ENCODE measurements at regions not wholly inside any gene's neighbourhood (a gene's known extent, or its start where the extent isn't known, plus 50 kb on each side); places are given as distances from the start of the nearest gene placed in this dataset.
A peak's percentile ranks its signal among the peaks of the same experiment; 100 is the strongest.
"Not testable (repeated sequence)": the region's sequence is repeated elsewhere in the genome, so short reads cannot be mapped to it uniquely, and the experiment has no call there.

DNA sequence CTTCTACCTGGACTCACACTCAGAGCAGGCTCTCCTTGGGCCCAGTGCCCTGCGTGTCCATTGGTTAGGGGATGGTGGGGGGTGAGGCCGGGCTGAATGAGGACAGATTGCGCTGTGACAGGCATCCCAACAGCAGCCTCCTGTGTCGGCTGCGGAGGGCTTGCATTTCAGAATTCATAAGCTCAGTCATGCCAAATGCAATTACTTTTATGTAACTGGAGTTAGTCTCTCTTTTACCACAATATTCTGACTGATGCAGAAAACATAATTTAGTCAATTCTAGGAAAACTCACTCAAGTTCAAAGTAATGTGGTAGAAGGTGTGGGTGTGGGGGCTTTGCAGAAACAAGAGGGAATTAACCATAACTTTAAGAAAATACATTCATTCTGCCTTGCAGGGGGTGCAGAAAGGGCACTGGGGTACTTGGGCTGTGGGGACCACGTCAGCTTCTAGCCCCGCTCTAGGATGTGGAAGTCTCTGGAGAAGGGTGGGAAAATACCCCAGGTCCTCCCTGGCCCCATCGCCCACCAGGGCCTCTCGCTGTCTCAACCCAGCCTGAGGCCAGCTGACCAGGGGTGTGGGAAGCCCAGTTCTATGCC, 257.7 kb downstream of the ADGRD1 start:
- no peaks in the 10 kb centered on the region for H3K9me3 ChIP-seq (ENCODE audit: control insufficient read depth, insufficient read depth, low read length)
- no peaks in the 10 kb centered on the region for H3K36me3 ChIP-seq (ENCODE audit: control insufficient read depth, insufficient read depth, low read length)
- WGBS (ENCODE audit: insufficient coverage): 92% methylated on average over 4 of the region's 9 CpGs
- H3K27ac ChIP-seq (ENCODE audit: low read depth, low read length): no peak overlapping the region
- peaks cover 11% of the 10 kb centered on the region for H3K4me1 ChIP-seq (ENCODE audit: control insufficient read depth, insufficient read depth, low read length)
- H3K27me3 ChIP-seq (ENCODE audit: control insufficient read depth, insufficient read depth, low read length): no peaks in the 10 kb centered on the region
- H3K4me3 ChIP-seq (ENCODE audit: low read depth, low read length): no peak overlapping the region
- DNase-seq (ENCODE audit: low read depth in 4 of 6, low spot score in 6 of 6): peak in 1 of 6 donors; percentile 56

DNA sequence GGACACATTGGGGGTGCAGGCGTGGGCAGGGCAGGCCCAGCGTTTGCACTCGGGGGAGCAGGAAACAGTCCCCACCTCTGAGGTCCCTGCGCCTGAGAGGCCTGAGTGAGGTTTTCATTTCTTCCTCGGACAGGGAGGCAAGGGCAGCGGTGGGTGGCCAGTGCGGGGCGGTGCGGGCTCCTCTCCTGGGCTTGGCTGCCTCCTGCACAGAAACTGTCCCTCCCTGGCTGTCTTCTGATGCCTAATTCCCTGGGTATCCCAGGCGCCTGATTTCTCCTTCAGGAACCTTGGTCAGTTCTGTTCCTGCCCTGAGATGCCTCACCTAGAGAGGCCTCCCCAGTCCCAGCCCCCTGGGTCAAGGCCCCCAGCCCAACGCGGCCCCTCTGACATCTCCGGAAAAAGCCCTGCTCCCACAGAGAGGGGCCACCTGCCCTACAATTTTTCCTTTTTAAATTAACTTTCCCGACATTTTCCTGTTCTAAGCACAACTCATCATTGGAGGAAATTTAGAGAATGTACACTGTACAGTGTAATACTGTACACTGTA, 260.3 kb downstream of the ADGRD1 start:
- Histone ChIP-seq H3K4me3 (ENCODE audit: low read depth, low read length) (no peak overlapping the region), H3K36me3 (ENCODE audit: control insufficient read depth, insufficient read depth, low read length) (no peaks in the 10 kb centered on the region), H3K27me3 (ENCODE audit: control insufficient read depth, insufficient read depth, low read length) (peaks cover 2% of the 10 kb centered on the region), H3K4me1 (ENCODE audit: control insufficient read depth, insufficient read depth, low read length) (peaks cover 21% of the 10 kb centered on the region), H3K27ac (ENCODE audit: low read depth, low read length) (no peak overlapping the region), H3K9me3 (ENCODE audit: control insufficient read depth, insufficient read depth, low read length) (no peaks in the 10 kb centered on the region)
- DNase-seq (ENCODE audit: low read depth in 4 of 6, low spot score in 6 of 6): no peak
- WGBS (ENCODE audit: insufficient coverage): 89% methylated on average over 10 of the region's 14 CpGs

DNA sequence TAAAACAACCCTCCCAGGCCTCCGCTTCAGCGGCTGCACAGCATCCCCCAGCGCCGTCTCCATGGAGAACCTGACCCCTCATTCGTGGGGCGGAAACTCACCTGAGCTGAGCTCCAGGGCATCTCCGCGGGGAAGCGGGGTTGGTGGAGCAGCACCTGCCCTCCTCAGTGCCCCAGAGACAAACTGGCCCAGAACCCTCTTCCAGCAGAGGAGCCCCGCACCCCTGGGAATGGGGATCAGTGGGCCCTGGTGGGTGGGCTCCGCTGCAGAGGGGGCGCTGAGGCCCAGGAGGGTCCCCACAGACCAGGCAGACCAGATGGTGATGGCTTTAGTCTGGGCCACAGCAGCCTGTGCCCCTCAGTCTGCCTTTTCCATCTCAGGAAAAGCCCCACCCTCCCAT, 261.2 kb downstream of the ADGRD1 start:
- DNase-seq (ENCODE audit: low read depth in 4 of 6, low spot score in 6 of 6); H3K27me3 ChIP-seq (ENCODE audit: control insufficient read depth, insufficient read depth, low read length); H3K4me3 ChIP-seq (ENCODE audit: low read depth, low read length); H3K9me3 ChIP-seq (ENCODE audit: control insufficient read depth, insufficient read depth, low read length); H3K27ac ChIP-seq (ENCODE audit: low read depth, low read length); H3K36me3 ChIP-seq (ENCODE audit: control insufficient read depth, insufficient read depth, low read length): not testable (repeated sequence)
- 69% methylated on average over 3 of the region's 12 CpGs for WGBS (ENCODE audit: insufficient coverage)
- H3K4me1 ChIP-seq (ENCODE audit: control insufficient read depth, insufficient read depth, low read length): peaks cover 23% of the 10 kb centered on the region

DNA sequence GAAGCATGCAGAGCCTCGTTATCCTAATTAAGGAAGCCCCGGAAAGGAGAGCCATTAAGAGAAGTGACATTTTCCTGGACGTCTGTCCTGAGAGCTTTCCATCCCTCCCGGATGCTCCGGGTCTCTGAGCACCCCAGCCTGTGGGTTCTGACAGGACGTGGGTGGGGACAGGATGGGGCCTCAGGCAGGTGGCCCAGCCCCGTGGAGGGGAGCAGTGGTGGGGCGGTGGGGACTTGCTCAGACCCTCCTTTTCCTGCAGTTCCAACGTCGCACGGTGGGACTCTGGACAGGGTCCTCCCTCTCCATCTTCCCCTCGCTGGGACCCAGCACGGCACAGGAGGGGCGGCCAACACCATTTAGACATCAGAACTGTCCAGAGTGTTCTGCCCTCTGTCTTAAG, 262.9 kb downstream of the ADGRD1 start:
- H3K4me1 ChIP-seq (ENCODE audit: control insufficient read depth, insufficient read depth, low read length): peaks cover 30% of the 10 kb centered on the region
- 19% methylated on average over 9 of the region's 14 CpGs for WGBS (ENCODE audit: insufficient coverage)
- not testable (repeated sequence) for H3K27me3 ChIP-seq (ENCODE audit: control insufficient read depth, insufficient read depth, low read length); H3K27ac ChIP-seq (ENCODE audit: low read depth, low read length); H3K9me3 ChIP-seq (ENCODE audit: control insufficient read depth, insufficient read depth, low read length); H3K4me3 ChIP-seq (ENCODE audit: low read depth, low read length); H3K36me3 ChIP-seq (ENCODE audit: control insufficient read depth, insufficient read depth, low read length)
- peak in 1 of 6 donors; percentile 54 for DNase-seq (ENCODE audit: low read depth in 4 of 6, low spot score in 6 of 6)

DNA sequence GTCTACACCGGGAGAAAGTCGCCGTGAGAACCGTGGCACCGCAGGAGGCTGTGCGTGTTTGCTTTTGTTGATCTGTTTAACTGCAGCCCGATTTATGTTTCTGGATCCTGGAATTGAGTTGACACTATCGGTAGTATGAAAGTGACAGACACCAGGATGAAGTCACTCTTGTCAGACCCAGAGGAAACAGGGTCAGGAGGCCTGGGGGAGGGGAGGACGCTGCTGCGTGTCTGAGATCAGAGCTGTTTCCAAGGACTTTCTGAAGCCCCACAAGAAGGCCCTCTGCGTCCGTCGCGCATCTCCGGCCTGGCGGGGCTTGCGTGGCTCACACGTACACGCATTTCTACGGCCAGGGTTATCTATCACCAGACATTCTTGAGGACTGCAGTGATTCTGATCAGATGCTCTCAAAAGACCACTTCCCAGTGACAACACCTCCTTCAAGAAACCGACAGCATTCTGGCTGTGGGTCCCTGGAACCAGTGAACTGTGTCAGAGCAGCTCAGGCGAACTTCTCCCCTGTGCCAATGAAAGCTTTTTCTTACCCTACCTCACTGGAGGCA, 263.4 kb downstream of the ADGRD1 start:
- Histone ChIP-seq H3K27me3 (ENCODE audit: control insufficient read depth, insufficient read depth, low read length) (peaks cover 2% of the 10 kb centered on the region), H3K9me3 (ENCODE audit: control insufficient read depth, insufficient read depth, low read length) (no peaks in the 10 kb centered on the region), H3K4me1 (ENCODE audit: control insufficient read depth, insufficient read depth, low read length) (peaks cover 36% of the 10 kb centered on the region), H3K27ac (ENCODE audit: low read depth, low read length) (no peak overlapping the region), H3K4me3 (ENCODE audit: low read depth, low read length) (no peak overlapping the region), H3K36me3 (ENCODE audit: control insufficient read depth, insufficient read depth, low read length) (no peaks in the 10 kb centered on the region)
- no peak for DNase-seq (ENCODE audit: low read depth in 4 of 6, low spot score in 6 of 6)
- 52% methylated on average over 16 of the region's 22 CpGs for WGBS (ENCODE audit: insufficient coverage)

DNA sequence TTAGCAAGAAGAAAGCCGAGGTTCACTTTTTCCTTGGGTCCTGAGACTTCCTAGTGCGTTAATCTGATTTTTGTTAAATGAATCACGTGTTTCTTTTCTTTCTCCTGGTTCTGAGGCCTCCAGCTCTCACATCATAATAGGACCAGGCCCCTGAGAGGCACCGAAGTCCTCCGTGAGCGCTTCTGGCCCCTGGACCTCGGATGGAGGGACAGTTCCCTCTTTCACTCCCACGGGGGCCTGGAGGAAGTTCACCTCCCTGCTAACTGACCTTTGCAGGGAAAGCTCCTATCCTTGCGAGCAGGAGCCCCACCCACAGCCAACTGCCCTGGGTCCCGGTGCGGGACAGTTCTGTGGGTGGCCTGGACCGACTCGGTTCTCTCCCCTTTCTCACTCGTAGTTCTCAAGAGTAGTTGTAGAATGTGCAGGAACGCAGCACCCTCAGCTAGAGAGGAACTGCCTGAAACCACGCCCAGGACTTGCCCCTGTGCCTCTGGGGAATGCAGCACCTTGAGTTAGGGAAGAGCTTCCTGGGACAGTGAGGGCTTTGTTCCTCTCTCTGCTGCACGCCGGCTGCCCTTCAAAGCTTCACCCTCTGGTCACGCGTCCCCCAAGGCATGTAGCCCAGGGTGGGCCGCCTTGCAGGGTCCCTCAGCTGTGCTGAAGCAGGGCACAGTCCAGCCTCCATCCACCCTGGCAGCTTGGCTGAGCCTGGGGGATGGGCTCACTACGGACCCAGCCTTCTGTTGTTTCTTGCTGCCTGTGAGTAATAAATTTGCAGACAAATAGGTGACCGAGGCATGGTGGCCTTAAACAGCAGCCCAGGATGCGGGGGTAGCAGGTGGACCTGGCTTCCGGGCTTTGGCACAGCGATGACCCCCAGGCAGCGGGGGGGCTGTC, 264.6 kb downstream of the ADGRD1 start:
- Histone ChIP-seq H3K27me3 (ENCODE audit: control insufficient read depth, insufficient read depth, low read length) (peaks cover 2% of the 10 kb centered on the region), H3K27ac (ENCODE audit: low read depth, low read length) (no peak overlapping the region), H3K4me1 (ENCODE audit: control insufficient read depth, insufficient read depth, low read length) (peaks cover 47% of the 10 kb centered on the region), H3K36me3 (ENCODE audit: control insufficient read depth, insufficient read depth, low read length) (no peaks in the 10 kb centered on the region), H3K4me3 (ENCODE audit: low read depth, low read length) (no peak overlapping the region), H3K9me3 (ENCODE audit: control insufficient read depth, insufficient read depth, low read length) (no peaks in the 10 kb centered on the region)
- WGBS (ENCODE audit: insufficient coverage): 44% methylated on average over 17 of the region's 27 CpGs
- DNase-seq (ENCODE audit: low read depth in 4 of 6, low spot score in 6 of 6): no peak

DNA sequence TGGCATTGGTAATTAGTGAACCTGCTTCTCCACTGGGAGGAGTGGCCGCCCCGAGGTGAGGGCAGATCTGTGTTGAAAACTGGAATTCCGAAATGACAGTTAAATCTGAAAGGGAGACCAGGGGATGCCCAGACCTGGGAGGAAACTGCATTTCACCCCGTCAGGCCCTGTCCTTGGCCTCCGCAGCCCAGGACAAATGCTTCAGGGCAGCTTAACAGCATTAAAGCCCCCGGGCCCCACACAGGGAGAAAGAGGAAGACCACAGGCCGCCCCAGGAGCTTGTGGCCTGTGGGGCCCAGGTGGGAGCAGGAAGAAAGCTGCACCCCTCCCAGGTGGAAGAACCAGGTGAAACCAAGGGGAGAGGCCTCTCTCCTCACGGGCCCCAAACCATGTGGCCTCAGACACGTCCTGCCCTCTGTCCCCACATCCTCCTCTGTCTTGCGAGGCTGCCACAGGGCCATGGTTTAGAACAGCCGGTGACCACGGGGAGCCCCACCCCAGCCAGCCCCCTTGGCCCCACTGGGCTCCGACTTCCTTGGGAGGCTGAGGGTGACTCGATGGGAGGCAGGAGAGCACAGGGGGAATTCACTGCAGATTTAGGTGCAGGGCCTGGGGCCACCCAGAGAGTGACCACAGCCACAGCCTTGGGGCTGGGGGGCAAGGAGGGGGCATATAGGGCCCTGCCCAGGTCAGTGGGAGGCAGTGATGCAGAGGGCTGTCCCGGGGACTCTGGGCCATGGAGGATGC, 265.4 kb downstream of the ADGRD1 start:
- no peak overlapping the region for H3K4me3 ChIP-seq (ENCODE audit: low read depth, low read length)
- H3K27ac ChIP-seq (ENCODE audit: low read depth, low read length): no peak overlapping the region
- H3K4me1 ChIP-seq (ENCODE audit: control insufficient read depth, insufficient read depth, low read length): peaks cover 55% of the 10 kb centered on the region
- H3K36me3 ChIP-seq (ENCODE audit: control insufficient read depth, insufficient read depth, low read length): no peaks in the 10 kb centered on the region
- WGBS (ENCODE audit: insufficient coverage): 80% methylated on average over 15 of the region's 15 CpGs
- no peaks in the 10 kb centered on the region for H3K9me3 ChIP-seq (ENCODE audit: control insufficient read depth, insufficient read depth, low read length)
- peaks cover 2% of the 10 kb centered on the region for H3K27me3 ChIP-seq (ENCODE audit: control insufficient read depth, insufficient read depth, low read length)
- DNase-seq (ENCODE audit: low read depth in 4 of 6, low spot score in 6 of 6): no peak

DNA sequence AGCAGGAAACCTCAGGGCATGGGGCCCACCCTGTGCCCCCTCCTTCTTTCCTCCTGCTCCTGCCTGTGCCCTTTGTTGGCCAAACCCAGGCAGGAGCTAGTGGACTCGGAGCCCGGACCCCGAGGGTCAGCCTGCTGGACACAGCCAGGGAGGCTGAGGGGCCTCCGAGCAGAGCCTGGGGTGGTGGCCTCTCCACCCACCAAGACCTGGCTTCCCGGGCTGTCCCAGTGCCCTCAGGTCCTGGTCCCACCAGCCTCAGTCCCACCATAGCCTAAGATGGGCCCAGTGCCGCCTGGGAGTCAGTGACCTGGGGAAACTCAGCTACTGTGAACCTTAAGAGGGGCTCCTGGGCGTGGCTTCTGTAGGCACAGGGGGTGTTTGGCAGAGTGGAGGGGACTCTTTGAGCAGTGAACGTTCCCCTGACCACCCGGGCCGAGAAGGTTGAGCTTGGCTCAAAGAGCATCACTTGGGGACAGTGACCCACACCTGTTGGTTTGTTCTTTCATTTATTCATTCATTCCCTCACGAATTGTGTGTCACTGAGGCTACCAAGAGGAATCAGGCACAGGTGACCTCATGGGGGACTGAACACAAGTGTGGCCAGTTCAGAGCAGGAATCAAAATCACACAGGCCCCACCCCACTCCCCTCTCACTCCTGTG, 266.1 kb downstream of the ADGRD1 start:
- WGBS (ENCODE audit: insufficient coverage): 94% methylated on average over 9 of the region's 11 CpGs
- no peak overlapping the region for H3K27ac ChIP-seq (ENCODE audit: low read depth, low read length)
- peaks cover 57% of the 10 kb centered on the region for H3K4me1 ChIP-seq (ENCODE audit: control insufficient read depth, insufficient read depth, low read length)
- H3K36me3 ChIP-seq (ENCODE audit: control insufficient read depth, insufficient read depth, low read length): no peaks in the 10 kb centered on the region
- H3K9me3 ChIP-seq (ENCODE audit: control insufficient read depth, insufficient read depth, low read length): no peaks in the 10 kb centered on the region
- H3K4me3 ChIP-seq (ENCODE audit: low read depth, low read length): no peak overlapping the region
- peaks cover 2% of the 10 kb centered on the region for H3K27me3 ChIP-seq (ENCODE audit: control insufficient read depth, insufficient read depth, low read length)
- no peak for DNase-seq (ENCODE audit: low read depth in 4 of 6, low spot score in 6 of 6)

DNA sequence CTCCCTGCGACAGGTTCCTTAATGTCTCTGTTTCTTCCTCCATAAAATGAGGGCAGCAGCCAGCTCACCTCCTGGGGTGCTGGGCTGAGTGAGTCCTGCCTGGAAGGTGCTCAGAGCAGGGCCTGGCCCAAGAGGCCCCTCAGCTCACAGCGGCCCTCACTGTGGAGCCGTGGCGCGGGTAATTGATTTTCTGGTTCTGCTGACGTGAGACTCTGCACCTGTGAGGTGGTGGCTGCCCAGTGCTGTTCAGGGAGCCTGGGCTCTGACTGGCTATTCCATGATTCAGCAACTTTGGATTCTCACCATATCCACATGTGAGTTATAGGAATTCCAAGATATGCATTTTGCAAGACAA, 266.6 kb downstream of the ADGRD1 start:
- 75% methylated on average over 5 of the region's 6 CpGs for WGBS (ENCODE audit: insufficient coverage)
- Histone ChIP-seq H3K36me3 (ENCODE audit: control insufficient read depth, insufficient read depth, low read length) (no peaks in the 10 kb centered on the region), H3K4me3 (ENCODE audit: low read depth, low read length) (no peak overlapping the region), H3K27me3 (ENCODE audit: control insufficient read depth, insufficient read depth, low read length) (peaks cover 2% of the 10 kb centered on the region), H3K4me1 (ENCODE audit: control insufficient read depth, insufficient read depth, low read length) (peaks cover 57% of the 10 kb centered on the region), H3K27ac (ENCODE audit: low read depth, low read length) (no peak overlapping the region), H3K9me3 (ENCODE audit: control insufficient read depth, insufficient read depth, low read length) (no peaks in the 10 kb centered on the region)
- no peak for DNase-seq (ENCODE audit: low read depth in 4 of 6, low spot score in 6 of 6)
